ENCODE measurements at regions not wholly inside any gene's neighbourhood (a gene's known extent, or its start where the extent isn't known, plus 50 kb on each side); places are given as distances from the start of the nearest gene placed in this dataset.

- TF ChIP-seq, protein P1, sequence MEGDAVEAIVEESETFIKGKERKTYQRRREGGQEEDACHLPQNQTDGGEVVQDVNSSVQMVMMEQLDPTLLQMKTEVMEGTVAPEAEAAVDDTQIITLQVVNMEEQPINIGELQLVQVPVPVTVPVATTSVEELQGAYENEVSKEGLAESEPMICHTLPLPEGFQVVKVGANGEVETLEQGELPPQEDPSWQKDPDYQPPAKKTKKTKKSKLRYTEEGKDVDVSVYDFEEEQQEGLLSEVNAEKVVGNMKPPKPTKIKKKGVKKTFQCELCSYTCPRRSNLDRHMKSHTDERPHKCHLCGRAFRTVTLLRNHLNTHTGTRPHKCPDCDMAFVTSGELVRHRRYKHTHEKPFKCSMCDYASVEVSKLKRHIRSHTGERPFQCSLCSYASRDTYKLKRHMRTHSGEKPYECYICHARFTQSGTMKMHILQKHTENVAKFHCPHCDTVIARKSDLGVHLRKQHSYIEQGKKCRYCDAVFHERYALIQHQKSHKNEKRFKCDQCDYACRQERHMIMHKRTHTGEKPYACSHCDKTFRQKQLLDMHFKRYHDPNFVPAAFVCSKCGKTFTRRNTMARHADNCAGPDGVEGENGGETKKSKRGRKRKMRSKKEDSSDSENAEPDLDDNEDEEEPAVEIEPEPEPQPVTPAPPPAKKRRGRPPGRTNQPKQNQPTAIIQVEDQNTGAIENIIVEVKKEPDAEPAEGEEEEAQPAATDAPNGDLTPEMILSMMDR (IDR thresholded peaks at IDR 0.05): no peak
- TF ChIP-seq POLR2A (IDR thresholded peaks at IDR 0.05) (no peak), EP300 (IDR thresholded peaks at IDR 0.05) (no peak)
These were observed 49.9 kb upstream of the CD36 start for GRCh38 chr7:80588591-80588990.

Data from tibial nerve (tissue), 4 donors.